Peyer's patch (tissue), 4 donors: ENCODE measurements at regions not wholly inside any gene's neighbourhood (a gene's known extent, or its start where the extent isn't known, plus 50 kb on each side); places are given as distances from the start of the nearest gene placed in this dataset.

Source experiments
- POLR2A ChIP-seq, 2 donors: fragments of 450-650 bp; IDR thresholded peaks; one replicate each; pipeline ENCODE4 v1.5.1; 2017; ENCODE audit warnings: antibody characterized with exemption in 2 of 2, mild to moderate bottlenecking in 2 of 2, moderate library complexity in 2 of 2
- TF ChIP-seq, protein P1 (sequence below), 6 experiments: fragments of 450-650 bp in 4 of 6; fragments of 200-600 bp in 2 of 6; sonication (generic) in 1 of 6; IDR thresholded peaks; one replicate each; pipeline ENCODE4 v1.5.1; 2017 to 2019; ENCODE audit warnings: antibody characterized with exemption in 6 of 6, mild to moderate bottlenecking in 3 of 6, moderate library complexity in 1 of 6

DNA sequence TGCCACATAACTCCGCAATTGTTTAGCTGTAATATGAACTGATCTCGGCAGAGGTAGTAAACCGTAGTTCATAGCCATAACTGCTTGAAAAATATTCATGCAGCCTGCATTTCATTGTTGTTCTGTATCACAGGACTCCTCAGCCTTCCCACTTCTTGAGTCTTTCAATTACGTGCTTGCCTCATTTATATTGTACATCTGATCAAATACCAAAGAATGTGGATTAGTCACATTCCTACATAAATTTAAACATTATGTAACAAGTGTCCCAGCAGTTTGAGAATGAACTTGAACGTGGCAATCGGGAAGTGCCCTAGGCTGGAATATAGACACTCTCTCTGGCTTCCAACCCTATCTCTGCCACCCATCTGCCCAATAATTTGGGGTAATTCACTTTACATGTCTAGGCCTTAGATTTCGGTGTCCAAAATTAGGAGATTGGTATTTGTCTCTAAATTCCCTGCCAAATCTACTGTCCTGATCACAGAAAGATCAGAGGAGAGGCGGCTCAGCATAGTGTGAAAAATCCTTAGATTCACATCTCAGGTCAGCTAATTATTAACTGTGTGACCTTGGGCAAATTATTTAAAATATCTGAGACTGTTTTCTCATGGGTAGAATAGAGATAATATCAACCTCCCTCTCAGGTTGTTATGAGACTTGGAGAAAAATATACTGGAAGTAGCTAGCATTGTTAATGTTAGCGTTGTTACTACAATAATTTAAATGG lies 215.1 kb upstream of the RFX3 start:
- TF ChIP-seq, protein P1, sequence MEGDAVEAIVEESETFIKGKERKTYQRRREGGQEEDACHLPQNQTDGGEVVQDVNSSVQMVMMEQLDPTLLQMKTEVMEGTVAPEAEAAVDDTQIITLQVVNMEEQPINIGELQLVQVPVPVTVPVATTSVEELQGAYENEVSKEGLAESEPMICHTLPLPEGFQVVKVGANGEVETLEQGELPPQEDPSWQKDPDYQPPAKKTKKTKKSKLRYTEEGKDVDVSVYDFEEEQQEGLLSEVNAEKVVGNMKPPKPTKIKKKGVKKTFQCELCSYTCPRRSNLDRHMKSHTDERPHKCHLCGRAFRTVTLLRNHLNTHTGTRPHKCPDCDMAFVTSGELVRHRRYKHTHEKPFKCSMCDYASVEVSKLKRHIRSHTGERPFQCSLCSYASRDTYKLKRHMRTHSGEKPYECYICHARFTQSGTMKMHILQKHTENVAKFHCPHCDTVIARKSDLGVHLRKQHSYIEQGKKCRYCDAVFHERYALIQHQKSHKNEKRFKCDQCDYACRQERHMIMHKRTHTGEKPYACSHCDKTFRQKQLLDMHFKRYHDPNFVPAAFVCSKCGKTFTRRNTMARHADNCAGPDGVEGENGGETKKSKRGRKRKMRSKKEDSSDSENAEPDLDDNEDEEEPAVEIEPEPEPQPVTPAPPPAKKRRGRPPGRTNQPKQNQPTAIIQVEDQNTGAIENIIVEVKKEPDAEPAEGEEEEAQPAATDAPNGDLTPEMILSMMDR (IDR thresholded peaks at IDR 0.05) = no peak
- no peak for TF ChIP-seq POLR2A (IDR thresholded peaks at IDR 0.05)
